ENCODE measurements at regions not wholly inside any gene's neighbourhood (a gene's known extent, or its start where the extent isn't known, plus 50 kb on each side); places are given as distances from the start of the nearest gene placed in this dataset.

DNA sequence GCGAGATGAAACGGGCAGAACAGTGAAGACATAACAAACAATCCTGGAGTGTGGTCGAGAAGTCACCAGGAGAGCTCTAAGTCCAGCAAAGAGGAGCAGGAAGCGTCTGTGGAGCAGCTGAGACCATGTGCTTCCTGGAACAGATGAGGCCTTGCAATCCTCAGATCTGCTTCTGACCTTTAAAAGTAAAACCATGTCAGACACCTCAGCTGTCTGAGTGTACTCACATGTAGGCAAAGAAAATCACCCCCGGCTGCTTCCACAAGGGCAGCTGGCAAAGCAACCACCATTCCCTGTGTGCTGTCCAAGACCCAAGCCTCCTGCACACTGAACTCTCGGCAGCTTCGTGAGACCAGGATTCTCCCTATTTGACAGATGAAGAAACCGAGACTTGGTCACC lies 76.6 kb downstream of the EDN3 start:
- TF ChIP-seq, protein P1, sequence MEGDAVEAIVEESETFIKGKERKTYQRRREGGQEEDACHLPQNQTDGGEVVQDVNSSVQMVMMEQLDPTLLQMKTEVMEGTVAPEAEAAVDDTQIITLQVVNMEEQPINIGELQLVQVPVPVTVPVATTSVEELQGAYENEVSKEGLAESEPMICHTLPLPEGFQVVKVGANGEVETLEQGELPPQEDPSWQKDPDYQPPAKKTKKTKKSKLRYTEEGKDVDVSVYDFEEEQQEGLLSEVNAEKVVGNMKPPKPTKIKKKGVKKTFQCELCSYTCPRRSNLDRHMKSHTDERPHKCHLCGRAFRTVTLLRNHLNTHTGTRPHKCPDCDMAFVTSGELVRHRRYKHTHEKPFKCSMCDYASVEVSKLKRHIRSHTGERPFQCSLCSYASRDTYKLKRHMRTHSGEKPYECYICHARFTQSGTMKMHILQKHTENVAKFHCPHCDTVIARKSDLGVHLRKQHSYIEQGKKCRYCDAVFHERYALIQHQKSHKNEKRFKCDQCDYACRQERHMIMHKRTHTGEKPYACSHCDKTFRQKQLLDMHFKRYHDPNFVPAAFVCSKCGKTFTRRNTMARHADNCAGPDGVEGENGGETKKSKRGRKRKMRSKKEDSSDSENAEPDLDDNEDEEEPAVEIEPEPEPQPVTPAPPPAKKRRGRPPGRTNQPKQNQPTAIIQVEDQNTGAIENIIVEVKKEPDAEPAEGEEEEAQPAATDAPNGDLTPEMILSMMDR (IDR thresholded peaks at IDR 0.05), result no peak
- TF ChIP-seq POLR2A (IDR thresholded peaks at IDR 0.05), result no peak
